Keratinocyte (primary cell): ENCODE measurements at regions not wholly inside any gene's neighbourhood (a gene's known extent, or its start where the extent isn't known, plus 50 kb on each side); places are given as distances from the start of the nearest gene placed in this dataset.

Experiments used
- DNase-seq: peaks from one replicate; pipeline ENCODE4 v3.0.0-alpha.2; 2011; ENCODE audit warnings: low read depth, missing footprints, low spot score
- FAIRE-seq: peaks from 2 replicates; lab custom pipeline; 2011; peaks lifted over from hg19 to GRCh38; lab: Jason Lieb, UNC
- H2AFZ ChIP-seq: 2 replicates; pipeline ENCODE4 v1.6.0; 2012; ENCODE audit warnings: low read length, control low read depth, inconsistent platforms; ENCODE audit not compliant: control insufficient read depth
- H3K27ac ChIP-seq: 2 replicates; pipeline ENCODE4 v1.5.1; 2011; ENCODE audit warnings: low read length; ENCODE audit not compliant: control insufficient read depth, insufficient read depth
- H3K27me3 ChIP-seq: 3 replicates; pipeline ENCODE4 v1.6.0; 2011; ENCODE audit warnings: low read length; ENCODE audit not compliant: control insufficient read depth, insufficient read depth; ENCODE audit errors: extremely low read depth
- H3K36me3 ChIP-seq, 2 experiments: 2 replicates in 1 of 2; 3 replicates in 1 of 2; pipeline ENCODE4 v1.5.1; 2011; ENCODE audit warnings: low read length in 2 of 2, mild to moderate bottlenecking in 1 of 2; ENCODE audit not compliant: control insufficient read depth in 2 of 2, insufficient read depth in 2 of 2; ENCODE audit errors: extremely low read depth in 1 of 2
- H3K4me1 ChIP-seq: 3 replicates; pipeline ENCODE4 v1.5.1; 2011; ENCODE audit warnings: low read length; ENCODE audit not compliant: control insufficient read depth, insufficient read depth; ENCODE audit errors: extremely low read depth
- H3K4me2 ChIP-seq: 3 replicates; pipeline ENCODE4 v1.6.0; 2011; ENCODE audit warnings: low read depth, low read length; ENCODE audit not compliant: control insufficient read depth, insufficient read depth; ENCODE audit errors: extremely low read depth
- H3K4me3 ChIP-seq, 3 experiments: fragments of 200-600 bp in 1 of 3; sonication (generic) in 1 of 3; 2 replicates in 2 of 3; 3 replicates in 1 of 3; pipeline ENCODE4 v1.5.1; 2011 to 2016; ENCODE audit warnings: low read length in 3 of 3, mild to moderate bottlenecking in 3 of 3, control low read depth in 2 of 3, inconsistent platforms in 1 of 3, low read depth in 1 of 3, mixed read lengths in 1 of 3, mixed run types in 1 of 3, moderate library complexity in 1 of 3; ENCODE audit not compliant: control insufficient read depth in 2 of 3, insufficient read depth in 2 of 3; ENCODE audit errors: extremely low read depth in 1 of 3
- H3K79me2 ChIP-seq: 2 replicates; pipeline ENCODE4 v1.6.0; 2012; ENCODE audit warnings: low read length; ENCODE audit not compliant: control insufficient read depth, insufficient read depth
- H3K9ac ChIP-seq: 3 replicates; pipeline ENCODE4 v1.6.0; 2011; ENCODE audit warnings: low read length; ENCODE audit not compliant: control insufficient read depth, insufficient read depth; ENCODE audit errors: extremely low read depth
- H3K9me1 ChIP-seq: 3 replicates; pipeline ENCODE4 v1.6.0; 2011; ENCODE audit warnings: low read length; ENCODE audit not compliant: control insufficient read depth, insufficient read depth; ENCODE audit errors: extremely low read depth
- H3K9me3 ChIP-seq: 2 replicates; pipeline ENCODE4 v1.5.1; 2012; ENCODE audit warnings: low read depth, low read length; ENCODE audit not compliant: control insufficient read depth
- H4K20me1 ChIP-seq: 3 replicates; pipeline ENCODE4 v1.6.0; 2011; ENCODE audit warnings: low read length; ENCODE audit not compliant: control insufficient read depth, insufficient read depth; ENCODE audit errors: extremely low read depth
- EZH2 ChIP-seq: IDR thresholded peaks from one replicate; pipeline ENCODE4 v1.6.1; 2012; ENCODE audit warnings: inconsistent platforms, mild to moderate bottlenecking, low read length, moderate library complexity
- dilution Hi-C: fragments of 300-500 bp; cut with MboI; formaldehyde crosslinking; loops from one replicate; pipeline ENCODE4 v1.7.0; 2020; ENCODE audit warnings: low sequenced_read_pairs; ENCODE audit not compliant: extremely low pct_ligation_motif_present
- TF ChIP-seq, protein P1 (sequence below), 3 experiments: IDR thresholded peaks in 1 of 3; conservative IDR thresholded peaks in 1 of 3; optimal IDR thresholded peaks in 1 of 3; 2 replicates in 2 of 3; 3 replicates in 1 of 3; pipeline versions ENCODE3 to v1.5.1; 2011; ENCODE audit warnings: low read length in 3 of 3, mild to moderate bottlenecking in 3 of 3, moderate library complexity in 2 of 3, control low read depth in 1 of 3, inconsistent platforms in 1 of 3; ENCODE audit not compliant: insufficient read depth in 2 of 3; ENCODE audit errors: extremely low read depth in 1 of 3

DNA sequence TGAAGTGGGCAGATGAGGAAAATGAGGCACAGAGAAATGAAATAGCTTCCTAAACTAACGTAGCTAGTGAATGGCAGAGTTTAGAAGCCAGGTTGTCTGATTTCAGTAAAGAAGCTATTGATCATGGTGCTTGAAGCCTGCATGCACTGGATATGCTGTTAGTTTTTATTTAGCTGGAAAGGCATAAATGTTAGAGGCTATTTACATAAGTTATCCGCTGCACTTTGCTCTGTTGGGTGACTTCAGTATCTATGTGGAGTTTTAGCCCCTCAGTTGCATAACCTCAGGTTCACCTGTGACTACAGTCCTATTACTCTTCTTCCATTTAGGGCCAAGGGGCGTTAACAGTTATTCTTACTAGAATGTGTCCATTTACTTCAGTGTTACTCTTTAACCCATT is 522.4 kb upstream of the RPS6KA3 start:
- dilution Hi-C loops: no loop called here
- Histone ChIP-seq H4K20me1 (no peaks in the 10 kb centered on the region), H3K79me2 (no peaks in the 10 kb centered on the region), H3K4me1 (no peaks in the 10 kb centered on the region), H3K4me3 (no peak overlapping the region), H3K9ac (no peak overlapping the region), H3K9me3 (no peaks in the 10 kb centered on the region), H3K9me1 (no peaks in the 10 kb centered on the region), H3K4me2 (no peak overlapping the region), H3K36me3 (no peaks in the 10 kb centered on the region), H2AFZ (no peak overlapping the region), H3K27ac (no peak overlapping the region), H3K27me3 (no peaks in the 10 kb centered on the region)
- TF ChIP-seq EZH2: no peak
- TF ChIP-seq, protein P1, sequence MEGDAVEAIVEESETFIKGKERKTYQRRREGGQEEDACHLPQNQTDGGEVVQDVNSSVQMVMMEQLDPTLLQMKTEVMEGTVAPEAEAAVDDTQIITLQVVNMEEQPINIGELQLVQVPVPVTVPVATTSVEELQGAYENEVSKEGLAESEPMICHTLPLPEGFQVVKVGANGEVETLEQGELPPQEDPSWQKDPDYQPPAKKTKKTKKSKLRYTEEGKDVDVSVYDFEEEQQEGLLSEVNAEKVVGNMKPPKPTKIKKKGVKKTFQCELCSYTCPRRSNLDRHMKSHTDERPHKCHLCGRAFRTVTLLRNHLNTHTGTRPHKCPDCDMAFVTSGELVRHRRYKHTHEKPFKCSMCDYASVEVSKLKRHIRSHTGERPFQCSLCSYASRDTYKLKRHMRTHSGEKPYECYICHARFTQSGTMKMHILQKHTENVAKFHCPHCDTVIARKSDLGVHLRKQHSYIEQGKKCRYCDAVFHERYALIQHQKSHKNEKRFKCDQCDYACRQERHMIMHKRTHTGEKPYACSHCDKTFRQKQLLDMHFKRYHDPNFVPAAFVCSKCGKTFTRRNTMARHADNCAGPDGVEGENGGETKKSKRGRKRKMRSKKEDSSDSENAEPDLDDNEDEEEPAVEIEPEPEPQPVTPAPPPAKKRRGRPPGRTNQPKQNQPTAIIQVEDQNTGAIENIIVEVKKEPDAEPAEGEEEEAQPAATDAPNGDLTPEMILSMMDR (optimal IDR thresholded peaks at IDR 0.05 in 1 of 3, IDR thresholded peaks at IDR 0.05 in 1 of 3, conservative IDR thresholded peaks at IDR 0.05 in 1 of 3; ENCODE audit: extremely low read depth in 1 of 3, insufficient read depth in 2 of 3, low read length in 3 of 3): no peak
- DNase-seq (no peak), FAIRE-seq (no peak)

DNA sequence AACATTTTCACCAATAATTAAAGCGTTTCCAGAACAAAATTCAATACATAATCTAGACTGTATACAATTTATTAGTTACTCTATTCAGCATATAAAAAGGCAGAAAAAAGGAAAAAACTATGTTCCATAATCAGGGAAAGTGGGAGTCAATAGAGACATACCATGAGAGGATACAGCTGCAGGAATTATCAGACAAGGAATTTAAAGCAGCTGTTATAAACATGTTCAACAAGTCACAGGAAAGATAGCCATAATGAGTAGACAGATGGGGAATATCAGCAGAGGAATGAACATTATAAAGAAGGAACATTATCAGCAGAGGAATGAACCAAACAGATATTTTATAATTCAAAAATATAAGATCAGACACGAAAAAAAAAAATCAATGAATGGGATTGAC is 500.6 kb upstream of the RPS6KA3 start:
- Histone ChIP-seq H2AFZ (no peak overlapping the region), H3K79me2 (no peaks in the 10 kb centered on the region), H3K27me3 (no peaks in the 10 kb centered on the region), H3K4me2 (no peak overlapping the region), H3K36me3 (no peaks in the 10 kb centered on the region), H3K27ac (no peak overlapping the region), H3K4me1 (no peaks in the 10 kb centered on the region), H3K9ac (no peak overlapping the region), H4K20me1 (no peaks in the 10 kb centered on the region), H3K9me3 (no peaks in the 10 kb centered on the region), H3K4me3 (no peak overlapping the region), H3K9me1 (no peaks in the 10 kb centered on the region)
- dilution Hi-C loops: no loop called here
- FAIRE-seq (no peak), DNase-seq (no peak)
- TF ChIP-seq EZH2: no peak
- TF ChIP-seq, protein P1 (optimal IDR thresholded peaks at IDR 0.05 in 1 of 3, IDR thresholded peaks at IDR 0.05 in 1 of 3, conservative IDR thresholded peaks at IDR 0.05 in 1 of 3; ENCODE audit: extremely low read depth in 1 of 3, insufficient read depth in 2 of 3, low read length in 3 of 3): no peak
